Activated T-cell treated with anti-CD3 and anti-CD28 coated beads for 48 hours (primary cell): ENCODE measurements at regions not wholly inside any gene's neighbourhood (a gene's known extent, or its start where the extent isn't known, plus 50 kb on each side); places are given as distances from the start of the nearest gene placed in this dataset.
"Not testable (repeated sequence)": the region's sequence is repeated elsewhere in the genome, so short reads cannot be mapped to it uniquely, and the experiment has no call there.

Experiments used
- DNase-seq: peaks from one replicate; pipeline ENCODE4 v3.0.0-alpha.2; 2020; ENCODE audit warnings: low read depth

DNA sequence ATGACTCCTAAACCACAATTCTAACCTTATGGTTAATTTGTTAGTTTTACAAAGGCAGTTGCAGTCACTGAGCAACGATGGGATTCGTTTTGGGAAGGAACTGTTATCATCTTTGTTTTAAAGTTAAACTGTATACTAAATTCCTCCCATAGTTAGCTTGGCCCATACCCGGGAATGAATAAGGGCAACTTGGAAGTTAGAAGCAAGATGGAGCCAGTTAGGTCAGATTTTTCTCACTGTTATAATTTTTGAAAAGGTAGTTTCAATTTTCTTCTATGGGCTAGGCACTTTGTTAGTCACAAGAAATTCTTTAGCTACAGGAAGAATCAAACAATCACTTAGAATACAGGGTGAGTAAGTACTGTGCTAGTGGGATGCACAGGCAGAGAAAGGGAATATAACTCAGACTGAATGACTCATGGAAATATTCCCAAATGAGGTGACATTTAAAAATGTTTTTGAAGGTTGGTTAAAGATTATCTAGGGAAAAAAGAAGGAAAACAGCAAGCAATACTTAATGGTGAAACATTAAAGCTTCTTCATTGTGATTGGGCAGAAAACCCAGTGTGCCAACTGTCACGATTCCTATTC, 153.6 kb downstream of the MAGEB17 start:
- DNase-seq: no peak

DNA sequence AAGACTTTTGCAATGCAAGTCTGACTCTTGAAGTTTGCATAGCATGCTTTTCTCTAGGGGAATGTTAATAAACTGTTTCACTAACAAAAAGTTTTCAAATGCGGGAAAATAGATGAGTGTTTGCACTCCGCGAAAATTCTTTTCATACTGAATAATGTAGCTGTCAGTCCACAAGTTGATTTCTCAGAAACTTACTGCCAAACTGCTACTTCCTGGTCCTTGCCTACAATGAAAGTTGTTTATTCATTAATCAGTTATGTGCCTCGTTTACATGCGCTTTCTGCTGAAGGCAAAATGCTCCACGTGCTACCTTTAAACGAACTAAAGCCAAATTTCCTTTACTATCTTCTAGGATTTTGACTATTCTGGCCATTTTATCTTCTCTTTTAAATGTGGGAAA, 166.2 kb downstream of the MAGEB17 start:
- no peak for DNase-seq

DNA sequence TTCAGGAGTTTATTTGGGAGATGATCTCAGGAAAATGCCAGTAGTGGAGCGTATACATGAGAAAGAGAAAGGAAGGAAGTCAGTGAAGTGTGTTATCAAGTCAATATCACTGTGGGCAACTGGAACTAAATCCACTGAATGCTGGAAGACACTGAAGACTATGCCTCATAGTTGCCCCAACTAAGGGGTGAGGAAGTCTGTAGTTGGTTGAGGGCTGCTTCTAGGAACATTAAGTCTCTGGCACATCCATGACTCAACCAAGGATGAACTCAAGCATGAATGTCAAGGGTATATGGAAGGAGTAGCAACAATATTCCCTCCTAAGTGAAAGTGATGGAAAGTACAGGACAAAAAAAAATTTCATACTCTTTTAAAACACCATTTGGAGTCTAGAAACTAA, 167.9 kb downstream of the MAGEB17 start:
- DNase-seq: no peak

DNA sequence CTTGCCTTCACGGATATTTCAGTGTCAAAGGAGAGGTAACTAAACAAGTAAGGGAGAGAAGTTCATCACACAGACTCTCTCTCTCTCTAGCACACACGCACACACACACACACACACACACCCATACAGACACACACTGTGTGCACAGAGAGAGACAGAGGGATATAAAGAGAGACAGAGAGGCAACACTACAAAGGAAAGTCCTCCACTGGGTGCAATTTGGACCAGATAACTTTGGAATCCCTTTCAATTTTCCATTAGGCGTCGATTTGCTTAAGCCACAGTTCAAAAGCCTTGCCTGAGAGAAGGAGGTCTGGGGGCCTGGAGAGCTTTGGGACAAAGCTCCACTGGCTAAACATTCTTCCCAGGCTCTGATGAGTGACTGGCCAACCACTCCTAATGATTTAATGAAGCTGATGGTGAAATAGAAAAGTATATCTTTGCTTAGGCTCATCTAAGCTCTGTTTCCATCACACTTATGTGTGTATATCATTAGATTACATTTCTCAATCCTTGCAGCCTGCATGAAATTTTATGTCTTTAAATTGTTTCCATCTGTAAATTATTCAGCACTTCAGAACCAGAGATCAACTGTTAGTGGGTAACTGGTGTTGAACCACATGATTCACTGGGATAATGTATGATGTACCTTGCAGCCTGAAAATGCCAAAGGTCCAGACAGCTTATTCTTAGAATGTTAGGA, 180.8 kb downstream of the MAGEB17 start:
- DNase-seq: no peak

DNA sequence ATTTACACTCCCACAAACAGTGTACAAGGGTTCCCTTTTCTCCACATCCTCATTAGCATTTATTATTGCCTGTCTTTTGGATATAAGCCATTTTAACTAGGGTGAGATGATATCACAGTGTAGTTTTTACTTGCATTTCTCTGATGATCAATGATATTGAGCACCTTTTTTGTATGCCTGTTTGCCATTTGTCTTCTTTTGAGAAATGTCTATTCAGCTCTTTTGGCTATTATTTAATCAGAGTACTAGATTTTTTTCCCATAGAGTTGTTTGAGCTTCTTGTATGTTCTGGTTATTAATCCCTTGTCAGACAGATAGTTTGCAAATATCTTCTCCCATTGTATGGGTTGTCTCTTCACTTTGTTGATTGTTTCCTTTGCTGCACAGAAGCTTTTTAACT, 190.6 kb downstream of the MAGEB17 start:
- no peak for DNase-seq

DNA sequence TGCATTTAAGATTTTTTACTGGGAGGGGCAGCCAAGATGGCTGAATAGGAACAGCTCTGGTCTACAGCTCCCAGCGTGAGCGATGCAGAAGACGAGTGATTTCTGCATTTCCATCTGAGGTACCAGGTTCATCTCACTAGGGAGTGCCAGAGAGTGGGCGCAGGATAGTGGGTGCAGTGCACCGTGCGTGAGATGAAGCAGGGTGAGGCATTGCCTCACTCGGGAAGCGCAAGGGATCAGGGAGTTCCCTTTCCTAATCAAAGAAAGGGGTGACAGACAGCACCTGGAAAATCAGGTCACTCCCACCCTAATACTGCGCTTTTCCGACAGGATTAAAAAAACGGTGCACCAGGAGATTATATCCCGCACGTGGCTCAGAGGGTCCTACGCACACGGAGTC, 192.8 kb downstream of the MAGEB17 start:
- not testable (repeated sequence) for DNase-seq

DNA sequence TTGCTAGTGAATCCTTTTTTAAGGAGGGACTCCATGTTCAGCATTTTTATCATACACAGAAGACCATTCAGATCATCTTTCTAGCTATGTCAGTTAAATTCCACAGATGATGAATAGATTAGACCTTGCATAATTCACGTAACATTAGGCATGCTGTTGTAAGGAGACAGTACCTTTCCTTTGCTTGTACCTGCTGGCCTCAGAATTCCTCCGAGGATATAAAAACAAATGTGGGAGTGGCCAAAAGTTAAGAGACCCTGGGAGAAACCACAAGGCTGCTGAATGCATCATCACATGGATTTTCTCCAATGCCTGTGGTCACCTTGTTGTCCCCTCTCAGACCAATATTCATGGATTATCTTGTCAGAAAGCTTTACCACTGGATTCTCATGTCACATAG, 201.4 kb downstream of the MAGEB17 start:
- DNase-seq: no peak

DNA sequence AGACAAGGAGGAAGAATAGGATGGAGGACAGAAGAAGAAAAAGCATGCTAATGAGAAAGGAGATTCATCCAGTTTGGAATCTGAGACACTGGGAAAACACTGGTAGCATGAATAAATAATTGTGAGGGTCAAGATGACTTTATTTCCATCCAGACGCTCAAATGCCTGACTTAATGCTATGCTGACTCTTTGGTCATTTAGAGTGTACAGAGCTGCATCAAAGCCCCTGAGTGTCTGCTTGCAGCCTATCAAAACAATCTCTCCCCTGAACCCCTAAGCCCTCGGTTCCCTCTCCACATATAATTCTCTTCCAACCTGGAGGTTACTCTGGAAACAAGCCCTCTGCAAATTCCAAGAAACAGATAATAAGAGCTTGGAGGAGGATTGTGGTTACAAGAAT, 208.8 kb downstream of the MAGEB17 start:
- no peak for DNase-seq

DNA sequence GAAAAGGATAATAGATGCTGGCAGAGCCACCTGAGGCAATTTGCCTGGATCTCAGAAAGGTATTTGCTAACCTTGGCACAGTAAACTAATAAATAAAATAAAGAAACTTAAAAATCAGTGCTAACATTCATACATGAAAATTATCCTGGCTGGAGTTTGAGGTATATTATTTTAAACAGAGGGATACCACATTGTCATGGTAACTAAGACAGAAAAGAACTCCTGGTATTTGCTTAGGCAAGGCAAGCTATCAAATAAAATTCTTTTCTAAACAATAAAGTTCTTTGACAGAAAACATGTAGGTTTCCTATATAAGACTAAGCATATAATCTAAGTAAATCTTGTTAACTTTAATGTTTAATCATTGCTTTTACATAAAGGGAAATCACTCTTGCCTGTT, 218.8 kb downstream of the MAGEB17 start:
- DNase-seq: no peak

DNA sequence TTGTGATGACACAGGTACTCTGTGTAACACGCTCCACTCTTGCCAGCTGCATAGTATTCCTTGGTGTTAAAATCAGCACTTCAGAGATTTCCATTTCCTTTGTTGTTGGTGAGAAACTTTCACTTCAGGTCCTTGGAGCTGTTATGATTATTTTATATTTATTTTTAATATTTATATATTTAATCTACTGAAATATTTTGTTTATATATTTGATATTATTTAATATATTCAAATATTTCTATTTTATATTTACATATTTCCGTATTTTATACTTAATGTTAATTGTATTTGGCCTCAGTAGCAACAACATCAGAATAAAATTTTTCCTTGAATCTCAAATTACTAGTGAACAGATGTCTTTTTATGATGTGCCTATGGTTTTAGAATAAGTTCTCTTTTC, 225.3 kb downstream of the MAGEB17 start:
- DNase-seq: no peak

DNA sequence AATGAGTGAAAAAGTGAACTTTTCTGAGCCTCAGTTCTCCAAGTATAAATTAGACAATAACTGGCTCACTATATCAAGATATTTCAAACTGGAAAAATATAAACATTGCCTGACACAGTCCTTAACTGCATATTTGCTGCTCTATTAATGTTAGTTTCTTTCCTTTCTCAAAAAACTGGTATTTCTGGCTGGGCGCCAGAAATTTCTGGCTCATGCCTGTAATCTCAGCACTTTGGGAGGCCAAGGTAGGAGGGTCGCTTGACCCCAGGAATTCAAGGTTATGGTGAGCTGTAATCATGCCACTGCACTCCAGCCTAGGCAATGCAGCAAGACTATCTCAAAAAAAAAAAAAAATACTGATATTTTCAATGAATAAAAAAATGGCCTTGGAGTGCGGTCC, 227.0 kb downstream of the MAGEB17 start:
- DNase-seq: no peak

DNA sequence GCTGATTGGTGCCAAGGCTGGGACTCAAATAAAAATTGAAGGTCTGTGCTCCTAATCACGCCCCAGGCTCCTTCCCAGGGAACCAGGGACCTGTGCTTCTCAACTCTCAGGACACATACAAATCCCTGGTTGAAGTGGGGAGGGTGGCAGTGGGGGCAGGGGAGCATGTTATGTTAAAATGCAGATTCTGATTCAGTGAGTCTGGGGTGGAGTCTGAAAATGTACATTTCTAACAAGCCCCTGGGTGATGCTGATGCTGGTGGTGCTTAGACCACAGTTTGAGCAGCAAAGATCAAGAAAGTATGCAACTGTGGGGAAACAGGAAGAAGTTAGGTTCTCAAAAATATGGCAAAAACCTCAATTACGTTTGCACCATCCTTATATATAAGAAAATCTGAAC, 236.5 kb downstream of the MAGEB17 start:
- no peak for DNase-seq

DNA sequence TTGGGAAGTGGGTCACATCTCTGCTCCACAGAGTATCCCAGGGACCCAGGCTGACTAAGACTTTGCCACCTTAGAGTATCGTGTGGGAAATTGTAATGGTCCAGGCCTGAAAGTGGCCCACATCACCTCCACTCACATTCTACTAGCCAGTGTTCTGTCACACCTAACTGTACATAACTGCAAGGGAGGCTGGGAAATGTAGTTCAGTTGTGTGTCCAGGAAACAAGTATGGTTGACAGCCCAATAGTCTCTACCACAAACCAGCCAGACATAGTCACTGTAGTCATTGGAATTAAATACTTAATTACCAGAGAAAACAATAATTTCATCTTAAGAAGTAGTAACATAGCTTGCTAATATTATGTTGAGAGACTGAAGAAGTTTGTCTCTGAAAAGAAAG, 233.4 kb upstream of the S100G start:
- no peak for DNase-seq

DNA sequence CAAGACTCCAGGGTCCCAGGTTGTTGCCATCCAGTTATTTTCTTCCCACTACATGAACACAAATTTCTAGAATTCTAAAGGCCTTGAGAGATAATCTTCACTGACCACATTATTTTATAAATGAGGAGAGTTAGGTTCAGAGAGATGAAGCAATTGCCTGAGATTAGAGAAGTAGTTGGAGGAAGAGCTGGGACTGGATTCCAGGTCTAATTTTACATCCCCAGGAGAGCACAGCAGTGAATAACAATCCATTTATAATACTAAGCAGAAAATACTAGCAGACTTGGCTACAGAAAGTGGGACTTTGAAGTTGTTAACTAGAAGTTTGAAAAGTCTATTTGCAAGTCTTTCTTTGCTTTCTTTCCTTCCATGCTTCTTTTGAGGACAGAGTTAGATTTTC, 231.3 kb upstream of the S100G start:
- DNase-seq: no peak

DNA sequence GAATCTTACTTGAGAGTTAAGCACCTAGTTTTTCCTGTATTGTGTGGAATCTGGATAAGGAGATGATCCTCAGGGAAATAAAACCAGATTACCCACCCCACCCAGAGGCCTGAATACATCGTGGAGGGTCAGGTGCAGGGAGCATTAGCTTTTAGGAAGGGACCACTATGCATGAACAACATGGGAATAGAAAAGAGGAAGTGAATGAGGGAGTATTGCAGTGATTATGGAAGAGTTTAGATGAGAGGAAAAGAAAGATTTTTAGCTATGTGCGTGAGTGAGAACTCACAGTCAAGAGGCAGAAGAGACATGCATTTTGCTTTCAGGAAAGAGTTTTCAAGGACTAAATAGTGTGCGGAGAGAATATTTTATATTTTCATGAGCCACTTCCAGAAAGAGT, 222.3 kb upstream of the S100G start:
- no peak for DNase-seq

DNA sequence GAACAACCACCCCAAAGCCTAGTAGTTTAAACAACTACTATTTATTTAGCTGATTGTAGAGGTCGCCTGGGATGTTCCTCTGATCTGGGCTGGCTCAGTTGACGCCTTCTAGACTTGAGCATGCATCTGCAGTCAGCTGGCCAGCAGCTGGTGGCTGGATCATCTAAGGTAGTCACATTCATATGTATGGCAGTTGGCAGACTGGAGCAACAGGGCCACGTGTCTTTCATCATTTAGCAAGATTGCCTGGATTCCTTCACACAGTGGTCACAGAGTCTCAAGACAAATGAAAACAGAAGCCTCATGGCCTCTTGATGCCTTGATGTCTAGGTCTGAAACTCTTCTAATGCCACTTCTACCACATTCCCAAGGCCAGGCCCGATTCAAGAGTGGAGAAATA, 220.6 kb upstream of the S100G start:
- no peak for DNase-seq

DNA sequence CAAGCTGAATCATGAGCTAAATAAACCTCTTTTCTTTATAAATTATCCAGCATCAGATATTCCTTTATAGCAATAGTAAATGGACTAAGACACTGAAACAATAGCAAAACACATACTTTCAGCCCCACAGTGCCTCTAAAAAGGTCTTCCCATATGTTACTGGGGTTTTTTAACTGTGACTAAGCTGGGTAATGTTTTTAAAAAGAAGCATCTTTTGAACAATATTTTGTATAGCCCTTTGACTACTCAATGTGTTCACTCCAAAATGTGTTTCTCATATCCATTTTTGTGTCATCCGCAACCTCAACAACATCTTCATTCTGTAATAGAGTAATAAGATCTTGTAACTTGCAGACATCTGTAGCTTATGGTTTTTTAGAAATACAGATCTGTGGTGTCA, 218.7 kb upstream of the S100G start:
- no peak for DNase-seq

DNA sequence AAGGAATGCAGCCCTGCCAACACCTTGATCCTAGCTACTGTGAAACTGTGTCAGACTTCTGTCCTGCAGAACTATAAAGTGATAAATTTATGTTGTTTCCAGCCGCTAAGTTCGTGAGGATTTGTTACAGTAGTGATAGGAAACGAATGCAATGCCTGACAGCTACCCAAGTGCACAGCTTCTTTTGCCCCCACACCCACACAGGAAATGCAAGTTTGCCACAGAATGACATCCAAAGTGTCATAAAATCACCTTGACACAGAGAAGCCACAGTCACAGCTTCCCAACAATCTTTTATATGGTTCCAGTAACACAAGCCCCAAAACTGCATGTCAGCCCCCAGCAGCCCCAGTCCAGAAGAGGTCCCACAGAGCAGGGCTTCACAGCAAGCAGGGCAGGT, 216.9 kb upstream of the S100G start:
- no peak for DNase-seq

DNA sequence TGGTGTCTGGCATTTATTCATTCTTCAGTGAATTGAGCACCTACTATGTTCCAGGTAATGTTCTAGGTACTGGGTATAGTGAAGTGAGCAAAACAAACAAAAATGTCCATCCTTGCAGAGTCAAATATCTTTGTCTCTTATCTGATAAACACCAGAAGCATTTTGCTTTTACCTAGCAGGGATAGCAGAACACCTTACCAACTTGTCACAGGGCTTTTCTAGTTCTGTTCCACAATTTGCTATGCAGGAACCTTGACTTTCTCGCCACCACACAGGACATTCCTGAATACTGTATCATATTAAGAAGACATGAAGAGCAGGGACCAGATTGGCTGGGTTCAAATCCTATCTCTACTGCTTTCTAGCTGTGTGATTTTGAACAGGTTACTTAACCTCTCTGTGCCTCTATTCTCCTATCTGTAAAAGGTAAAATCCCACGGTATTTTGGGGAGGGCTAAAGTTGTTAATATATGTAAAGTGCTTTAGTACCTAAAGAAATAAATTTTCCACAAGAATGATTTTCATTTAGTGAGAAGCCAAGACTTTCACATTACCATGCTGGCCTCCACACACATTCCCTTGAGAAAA, 214.5 kb upstream of the S100G start:
- no peak for DNase-seq

DNA sequence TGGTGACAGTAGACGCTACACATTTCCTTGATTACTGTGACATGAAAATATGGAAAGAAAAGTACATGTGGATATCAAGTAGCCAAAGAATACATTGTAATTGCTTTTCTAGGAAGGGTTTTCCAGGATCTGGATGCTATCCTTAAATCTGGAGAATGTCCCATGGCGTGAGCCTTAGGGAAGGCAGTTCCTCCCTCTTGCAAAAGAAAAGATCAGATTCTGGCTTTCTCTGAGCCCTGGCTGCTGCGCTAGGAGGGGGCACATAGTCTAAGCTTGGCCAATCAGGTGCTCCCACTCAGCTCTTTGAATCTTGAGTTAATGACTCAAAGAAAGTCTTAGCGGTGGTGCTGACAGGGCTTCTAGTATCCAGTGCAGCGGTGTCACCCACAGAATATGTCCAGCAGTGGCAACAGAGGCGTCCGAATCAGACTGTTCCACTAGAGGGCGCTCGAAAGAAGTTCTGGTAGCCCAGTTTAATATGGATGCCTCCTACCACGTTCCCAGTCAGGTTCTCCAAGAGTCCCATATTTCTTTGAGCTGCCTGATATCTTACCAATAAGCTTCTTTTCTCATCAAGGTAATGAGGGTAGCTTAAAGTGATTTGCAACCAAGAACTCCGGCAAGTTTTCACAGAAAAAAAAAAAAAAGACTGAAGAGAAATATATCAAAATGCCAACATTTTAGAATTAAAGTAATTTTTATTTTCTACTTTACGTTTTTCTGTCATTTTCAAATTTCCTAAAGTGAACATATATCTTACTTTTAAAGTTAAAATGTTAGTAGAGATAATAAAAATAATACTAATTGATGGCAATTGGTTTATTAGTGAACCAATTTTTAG, 213.4 kb upstream of the S100G start:
- DNase-seq: peak; percentile 46

DNA sequence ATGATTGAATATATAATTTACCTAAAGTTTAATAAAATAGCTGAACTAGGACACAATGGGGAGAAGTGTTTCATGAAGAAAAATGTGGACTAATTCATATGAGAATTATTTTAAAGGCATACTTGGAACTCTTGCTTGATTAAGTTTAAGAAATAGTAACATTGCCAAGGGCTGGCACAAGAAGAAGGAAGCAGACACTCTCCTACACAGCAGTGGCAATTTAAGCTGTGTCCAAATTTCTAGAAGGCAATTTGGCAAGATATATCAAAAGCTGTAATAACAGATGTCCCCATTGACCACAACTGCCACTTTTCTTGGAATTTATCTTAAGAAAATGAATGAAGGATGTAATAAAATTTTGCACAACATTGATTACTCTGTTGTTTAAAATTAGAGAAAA, 209.5 kb upstream of the S100G start:
- DNase-seq: no peak

DNA sequence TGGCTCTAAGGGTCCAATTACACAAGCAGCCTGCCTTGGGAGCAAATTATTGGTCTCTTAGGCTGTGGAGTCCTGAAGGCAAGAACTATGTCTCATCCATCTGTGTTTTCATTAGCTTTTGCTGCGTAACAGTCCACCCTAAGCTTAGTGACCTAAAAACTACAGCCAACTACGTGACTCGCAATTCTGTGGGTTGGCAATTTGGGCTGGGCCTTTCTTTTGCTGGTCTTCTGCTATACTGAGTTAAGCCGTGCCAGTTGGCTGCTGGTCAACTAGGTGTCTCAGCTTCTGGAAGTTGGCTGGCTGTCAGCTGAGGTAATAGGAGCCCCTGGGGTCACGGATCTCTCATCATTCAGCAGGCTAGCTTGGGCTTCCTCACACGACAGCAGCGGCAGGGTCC, 205.6 kb upstream of the S100G start:
- no peak for DNase-seq

DNA sequence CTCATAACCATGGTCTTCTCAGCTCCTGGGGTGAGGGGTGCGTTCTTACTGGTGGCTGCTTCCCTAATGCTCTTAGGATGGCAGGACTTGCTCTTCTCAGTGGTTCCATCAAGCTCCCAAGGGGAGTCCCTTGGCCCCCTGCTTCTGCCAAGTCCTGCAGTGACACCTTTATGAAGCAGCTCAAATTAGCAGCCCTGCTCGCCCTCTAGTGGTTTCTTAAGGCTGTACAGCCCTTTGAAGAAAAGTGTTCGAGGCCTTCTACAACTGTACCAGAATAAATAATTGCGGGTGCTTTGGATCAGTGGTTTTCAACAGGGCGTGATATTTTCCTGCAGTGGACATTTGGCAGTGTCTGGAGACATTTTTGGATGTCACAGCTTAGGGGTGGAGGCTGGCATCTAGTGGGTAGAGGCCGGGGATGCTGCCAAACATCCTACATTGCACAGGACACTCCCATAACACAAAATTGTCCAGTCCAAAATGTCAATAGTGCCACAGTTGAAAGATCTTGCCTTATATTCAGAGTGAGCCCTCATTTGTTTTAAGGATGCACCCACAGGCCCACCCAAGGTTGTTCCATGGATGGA, 204.7 kb upstream of the S100G start:
- DNase-seq: no peak
